ENCODE measurements at regions not wholly inside any gene's neighbourhood (a gene's known extent, or its start where the extent isn't known, plus 50 kb on each side); places are given as distances from the start of the nearest gene placed in this dataset.

DNA sequence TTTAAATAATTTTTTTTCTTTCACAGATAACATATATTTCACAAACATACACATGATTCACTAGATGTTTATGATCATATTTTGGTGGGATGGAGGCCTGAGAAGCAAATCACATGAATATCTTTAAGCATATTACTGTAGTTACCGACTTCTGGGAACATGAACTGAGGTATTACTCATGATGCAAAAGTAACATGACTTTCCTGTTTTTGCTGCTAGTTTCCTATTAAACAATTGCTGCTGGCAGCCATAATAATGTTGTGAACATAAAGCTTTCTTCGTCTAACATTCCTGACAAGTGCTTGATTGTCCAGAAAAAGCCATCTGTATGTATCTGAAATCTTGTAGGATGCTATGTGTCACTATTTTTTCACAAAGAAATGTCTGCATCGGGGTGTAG lies 145.4 kb downstream of the MTX2 start:
- under 1% methylated on average over 3 of the region's 3 CpGs for WGBS (ENCODE audit: low lambda C conversion rate)
- H3K4me1 ChIP-seq (ENCODE audit: insufficient read depth, low read length), result no peaks in the 10 kb centered on the region
- no peaks in the 10 kb centered on the region for H3K79me2 ChIP-seq (ENCODE audit: insufficient read depth, low read length)
- peaks cover 0 to 13% of the 10 kb centered on the region in 2 experiments; a peak in 1 of 5 replicates for H3K27me3 ChIP-seq (ENCODE audit: control insufficient read depth in 1 of 2, insufficient read depth in 2 of 2, low read length in 2 of 2)
- no peaks in the 10 kb centered on the region for H4K20me1 ChIP-seq (ENCODE audit: insufficient read depth, low read length)
- H2AFZ ChIP-seq (ENCODE audit: low read length), result no peak overlapping the region
- in situ Hi-C loops (cut with HindIII; ENCODE audit: extremely low pct_ligation_motif_present, low pct_unique_long_range_greater_than_20kb) (no loop called here), intact Hi-C loops (cut with micrococcal nuclease; ENCODE audit: unreplicated experiment) (no loop called here)
- BruUV-seq (replicated peaks), result no TSS peak
- no peak overlapping the region for H3K4me3 ChIP-seq (replicated peaks in 1 of 3; ENCODE audit: insufficient read depth in 1 of 3, low read depth in 2 of 3, low read length in 3 of 3)
- ChIA-PET POLR2A (no interaction called here), CTCF (ENCODE audit: low intra/inter-chr PET ratio, low total read pairs) (no interaction called here)
- TF ChIP-seq SCMH1 (CRISPR knock-in tag; IDR thresholded peaks at IDR 0.05; ENCODE audit: borderline replicate concordance), result no peak
- no peak for TF ChIP-seq ZNF547 (CRISPR knock-in tag; IDR thresholded peaks at IDR 0.05)
- no peak for TF ChIP-seq ZBTB21 (CRISPR knock-in tag; IDR thresholded peaks at IDR 0.05)
- TF ChIP-seq, protein P1, sequence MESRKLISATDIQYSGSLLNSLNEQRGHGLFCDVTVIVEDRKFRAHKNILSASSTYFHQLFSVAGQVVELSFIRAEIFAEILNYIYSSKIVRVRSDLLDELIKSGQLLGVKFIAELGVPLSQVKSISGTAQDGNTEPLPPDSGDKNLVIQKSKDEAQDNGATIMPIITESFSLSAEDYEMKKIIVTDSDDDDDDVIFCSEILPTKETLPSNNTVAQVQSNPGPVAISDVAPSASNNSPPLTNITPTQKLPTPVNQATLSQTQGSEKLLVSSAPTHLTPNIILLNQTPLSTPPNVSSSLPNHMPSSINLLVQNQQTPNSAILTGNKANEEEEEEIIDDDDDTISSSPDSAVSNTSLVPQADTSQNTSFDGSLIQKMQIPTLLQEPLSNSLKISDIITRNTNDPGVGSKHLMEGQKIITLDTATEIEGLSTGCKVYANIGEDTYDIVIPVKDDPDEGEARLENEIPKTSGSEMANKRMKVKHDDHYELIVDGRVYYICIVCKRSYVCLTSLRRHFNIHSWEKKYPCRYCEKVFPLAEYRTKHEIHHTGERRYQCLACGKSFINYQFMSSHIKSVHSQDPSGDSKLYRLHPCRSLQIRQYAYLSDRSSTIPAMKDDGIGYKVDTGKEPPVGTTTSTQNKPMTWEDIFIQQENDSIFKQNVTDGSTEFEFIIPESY (CRISPR knock-in tag; IDR thresholded peaks at IDR 0.05), result no peak
- TF ChIP-seq TARDBP (CRISPR knock-in tag; IDR thresholded peaks at IDR 0.05), result no peak
- no peak for TF ChIP-seq HNRNPLL (IDR thresholded peaks at IDR 0.05; ENCODE audit: low read depth, low read length, poor library complexity, severe bottlenecking)
- TF ChIP-seq, protein P2, sequence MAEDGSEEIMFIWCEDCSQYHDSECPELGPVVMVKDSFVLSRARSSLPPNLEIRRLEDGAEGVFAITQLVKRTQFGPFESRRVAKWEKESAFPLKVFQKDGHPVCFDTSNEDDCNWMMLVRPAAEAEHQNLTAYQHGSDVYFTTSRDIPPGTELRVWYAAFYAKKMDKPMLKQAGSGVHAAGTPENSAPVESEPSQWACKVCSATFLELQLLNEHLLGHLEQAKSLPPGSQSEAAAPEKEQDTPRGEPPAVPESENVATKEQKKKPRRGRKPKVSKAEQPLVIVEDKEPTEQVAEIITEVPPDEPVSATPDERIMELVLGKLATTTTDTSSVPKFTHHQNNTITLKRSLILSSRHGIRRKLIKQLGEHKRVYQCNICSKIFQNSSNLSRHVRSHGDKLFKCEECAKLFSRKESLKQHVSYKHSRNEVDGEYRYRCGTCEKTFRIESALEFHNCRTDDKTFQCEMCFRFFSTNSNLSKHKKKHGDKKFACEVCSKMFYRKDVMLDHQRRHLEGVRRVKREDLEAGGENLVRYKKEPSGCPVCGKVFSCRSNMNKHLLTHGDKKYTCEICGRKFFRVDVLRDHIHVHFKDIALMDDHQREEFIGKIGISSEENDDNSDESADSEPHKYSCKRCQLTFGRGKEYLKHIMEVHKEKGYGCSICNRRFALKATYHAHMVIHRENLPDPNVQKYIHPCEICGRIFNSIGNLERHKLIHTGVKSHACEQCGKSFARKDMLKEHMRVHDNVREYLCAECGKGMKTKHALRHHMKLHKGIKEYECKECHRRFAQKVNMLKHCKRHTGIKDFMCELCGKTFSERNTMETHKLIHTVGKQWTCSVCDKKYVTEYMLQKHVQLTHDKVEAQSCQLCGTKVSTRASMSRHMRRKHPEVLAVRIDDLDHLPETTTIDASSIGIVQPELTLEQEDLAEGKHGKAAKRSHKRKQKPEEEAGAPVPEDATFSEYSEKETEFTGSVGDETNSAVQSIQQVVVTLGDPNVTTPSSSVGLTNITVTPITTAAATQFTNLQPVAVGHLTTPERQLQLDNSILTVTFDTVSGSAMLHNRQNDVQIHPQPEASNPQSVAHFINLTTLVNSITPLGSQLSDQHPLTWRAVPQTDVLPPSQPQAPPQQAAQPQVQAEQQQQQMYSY (CRISPR knock-in tag; IDR thresholded peaks at IDR 0.05), result no peak
- TF ChIP-seq PPARG (CRISPR knock-in tag; conservative IDR thresholded peaks at IDR 0.05), result no peak
- no peak for TF ChIP-seq HOXD1 (CRISPR knock-in tag; IDR thresholded peaks at IDR 0.05)
- no peak for TF ChIP-seq JUND (CRISPR knock-in tag; IDR thresholded peaks at IDR 0.05)
- TF ChIP-seq ZBTB1 (CRISPR knock-in tag; IDR thresholded peaks at IDR 0.05; ENCODE audit: borderline replicate concordance), result no peak
- no peak for TF ChIP-seq ZNF446 (CRISPR knock-in tag; IDR thresholded peaks at IDR 0.05)
- TF ChIP-seq, protein P3, sequence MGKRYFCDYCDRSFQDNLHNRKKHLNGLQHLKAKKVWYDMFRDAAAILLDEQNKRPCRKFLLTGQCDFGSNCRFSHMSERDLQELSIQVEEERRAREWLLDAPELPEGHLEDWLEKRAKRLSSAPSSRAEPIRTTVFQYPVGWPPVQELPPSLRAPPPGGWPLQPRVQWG (CRISPR knock-in tag; IDR thresholded peaks at IDR 0.05; ENCODE audit: borderline replicate concordance, low read depth), result no peak
- TF ChIP-seq BCL6 (CRISPR knock-in tag; IDR thresholded peaks at IDR 0.05), result no peak
- TF ChIP-seq TCF7 (IDR thresholded peaks at IDR 0.05; ENCODE audit: low read depth), result no peak
- TF ChIP-seq HDAC6 (IDR thresholded peaks at IDR 0.05; ENCODE audit: low read depth, low read length), result no peak
- no peak for TF ChIP-seq ZIK1 (CRISPR knock-in tag; IDR thresholded peaks at IDR 0.05; ENCODE audit: borderline replicate concordance, low read depth)
- no peak for TF ChIP-seq ZSCAN22 (CRISPR knock-in tag; IDR thresholded peaks at IDR 0.05)
- no peak for TF ChIP-seq STAG1 (CRISPR knock-in tag; IDR thresholded peaks at IDR 0.05)
- TF ChIP-seq SIN3A (IDR thresholded peaks at IDR 0.05; ENCODE audit: borderline replicate concordance, low read depth, low read length), result no peak
- H3K4me2 ChIP-seq (ENCODE audit: low read depth, low read length), result no peak overlapping the region
- no peaks in the 10 kb centered on the region for H3K36me3 ChIP-seq (replicated peaks in 1 of 2; ENCODE audit: control insufficient read depth in 1 of 2, insufficient read depth in 2 of 2, low read length in 2 of 2)
- no peak for DNase-seq (ENCODE audit: low spot score)
- H3K9ac ChIP-seq (ENCODE audit: insufficient read depth, low read depth, low read length), result no peak overlapping the region
- ATAC-seq, result no peak
- FAIRE-seq, result no peak
- H3K27ac ChIP-seq (ENCODE audit: extremely low read length, insufficient read depth, low read length), result no peak overlapping the region
- no peaks in the 10 kb centered on the region for H3K9me3 ChIP-seq (ENCODE audit: low read length)

All from HepG2 (cell line).